Activated T-cell treated with anti-CD3 and anti-CD28 coated beads, Interleukin-2, amount 50 U/mL, for 4 hours (primary cell): ENCODE measurements at regions not wholly inside any gene's neighbourhood (a gene's known extent, or its start where the extent isn't known, plus 50 kb on each side); places are given as distances from the start of the nearest gene placed in this dataset.
"Not testable (repeated sequence)": the region's sequence is repeated elsewhere in the genome, so short reads cannot be mapped to it uniquely, and the experiment has no call there.

ENCODE experiments used
- ATAC-seq, 2 donors: fragments of 200-7000 bp; cut with Tn5 transposase; one replicate each; pipeline ENCODE4 v1.10.0; 2021
- DNase-seq: peaks from one replicate; pipeline ENCODE4 v3.0.0-alpha.2; 2020
- H3K27me3 Mint-ChIP-seq: one replicate; pipeline ENCODE4 v1.8.0; 2021; ENCODE audit warnings: low read depth, mixed read lengths
- H3K36me3 Mint-ChIP-seq: one replicate; pipeline ENCODE4 v1.8.0; 2022; ENCODE audit warnings: mixed read lengths; ENCODE audit not compliant: insufficient read depth
- H3K4me1 Mint-ChIP-seq: one replicate; pipeline ENCODE4 v1.8.0; 2021; ENCODE audit warnings: low read depth, mixed read lengths
- H3K4me3 Mint-ChIP-seq: one replicate; pipeline ENCODE4 v1.8.0; 2021; ENCODE audit warnings: mild to moderate bottlenecking, moderate library complexity, mixed read lengths
- H3K9me3 Mint-ChIP-seq: one replicate; pipeline ENCODE4 v1.8.0; 2021; ENCODE audit warnings: mixed read lengths

DNA sequence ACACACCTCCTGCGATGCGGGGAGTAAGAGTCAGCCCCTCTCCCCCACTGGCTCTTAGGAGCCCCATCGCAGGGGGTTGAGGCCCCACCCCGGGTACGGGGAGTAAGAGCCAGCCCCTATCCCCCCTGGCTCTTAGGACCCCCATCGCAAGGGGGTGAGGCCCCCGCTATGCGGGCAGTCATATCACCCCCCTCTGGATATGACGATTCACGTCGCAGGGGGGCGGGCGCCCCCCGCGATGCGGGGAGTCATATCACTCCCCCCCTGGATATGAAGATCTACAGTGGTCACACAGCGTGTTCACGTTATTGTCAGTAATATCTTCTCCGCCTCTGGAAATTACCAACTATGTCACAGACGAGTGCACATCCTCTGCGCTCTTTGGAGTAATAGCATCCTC, 61.1 kb downstream of the DEFB131A start:
- DNase-seq, H3K36me3 Mint-ChIP-seq, ATAC-seq, H3K9me3 Mint-ChIP-seq, H3K27me3 Mint-ChIP-seq, H3K4me3 Mint-ChIP-seq, H3K4me1 Mint-ChIP-seq: not testable (repeated sequence)

DNA sequence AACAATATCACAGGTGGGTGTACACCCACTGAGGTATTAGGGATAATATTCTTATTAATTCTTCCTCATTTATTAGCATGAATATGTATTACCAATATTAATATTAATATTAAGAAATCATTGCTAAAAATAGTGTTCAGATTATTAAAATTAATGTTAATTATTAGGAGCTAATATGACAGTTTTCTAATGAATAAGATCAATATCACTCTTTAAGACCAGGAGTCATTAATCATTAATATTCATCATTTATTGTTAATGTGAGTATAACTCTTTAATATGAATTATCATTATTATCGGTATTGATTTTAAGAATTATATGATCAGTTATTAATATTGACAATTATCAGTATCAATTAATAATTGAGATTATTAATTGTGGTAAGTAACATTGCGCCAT, 62.5 kb downstream of the DEFB131A start:
- DNase-seq, H3K9me3 Mint-ChIP-seq, H3K4me3 Mint-ChIP-seq, H3K4me1 Mint-ChIP-seq, ATAC-seq, H3K27me3 Mint-ChIP-seq, H3K36me3 Mint-ChIP-seq: not testable (repeated sequence)

DNA sequence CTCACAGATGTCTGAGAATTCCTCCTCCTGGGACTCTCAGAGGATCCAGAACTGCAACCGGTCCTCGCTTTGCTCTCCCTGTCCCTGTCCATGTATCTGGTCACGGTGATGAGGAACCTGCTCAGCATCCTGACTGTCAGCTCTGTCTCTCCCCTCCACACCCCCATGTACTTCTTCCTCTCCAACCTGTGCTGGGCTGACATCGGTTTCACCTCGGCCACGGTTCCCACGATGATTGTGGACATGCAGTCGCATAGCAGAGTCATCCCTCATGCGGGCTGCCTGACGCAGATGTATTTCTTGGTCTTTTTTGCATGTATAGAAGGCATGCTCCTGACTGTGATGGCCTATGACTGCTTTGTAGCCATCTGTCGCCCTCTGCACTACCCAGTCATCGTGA, 68.7 kb downstream of the DEFB131A start:
- ATAC-seq, H3K36me3 Mint-ChIP-seq, H3K27me3 Mint-ChIP-seq, H3K9me3 Mint-ChIP-seq, H3K4me3 Mint-ChIP-seq, H3K4me1 Mint-ChIP-seq, DNase-seq: not testable (repeated sequence)

DNA sequence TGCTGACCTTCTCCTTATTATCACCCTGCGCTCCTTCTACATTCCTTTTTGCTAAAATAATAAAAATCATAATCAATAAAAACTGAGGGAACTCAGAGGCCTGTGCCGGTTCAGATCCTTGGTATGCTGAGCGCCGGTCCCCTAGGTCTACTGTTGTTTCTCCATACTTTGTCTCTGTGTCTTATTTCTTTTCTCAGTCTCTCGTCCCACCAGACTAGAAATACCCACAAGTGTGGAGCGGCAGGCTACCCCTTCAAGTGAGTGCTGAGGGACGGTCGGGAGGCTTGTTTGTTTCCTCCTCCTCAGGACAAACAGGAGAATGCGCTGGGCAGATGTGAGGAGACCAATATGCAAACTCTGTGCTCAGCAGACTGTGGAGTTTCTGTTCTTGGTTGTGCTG, 75.4 kb downstream of the DEFB131A start:
- H3K4me3 Mint-ChIP-seq, H3K4me1 Mint-ChIP-seq, DNase-seq, H3K9me3 Mint-ChIP-seq, H3K36me3 Mint-ChIP-seq, H3K27me3 Mint-ChIP-seq, ATAC-seq: not testable (repeated sequence)

DNA sequence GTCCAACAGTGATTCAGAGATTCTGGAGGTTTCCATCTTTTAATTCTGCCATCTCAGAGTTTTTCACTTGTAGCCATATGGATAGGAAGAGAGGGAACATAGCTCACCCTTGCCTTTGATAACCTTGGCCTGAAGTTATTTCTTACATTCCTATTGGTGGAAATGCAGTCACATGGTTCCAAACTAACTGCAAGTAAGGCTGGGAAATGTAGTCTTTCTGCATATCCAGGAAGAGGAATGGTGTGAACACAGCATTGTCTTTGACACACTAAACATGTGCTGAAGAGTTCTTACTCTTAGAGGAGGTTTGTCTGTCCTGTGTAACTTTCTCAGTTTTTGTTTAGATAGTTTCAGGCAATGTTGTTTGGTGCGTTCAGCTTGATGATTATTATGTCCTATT, 78.7 kb downstream of the DEFB131A start:
- not testable (repeated sequence) for ATAC-seq, H3K27me3 Mint-ChIP-seq, H3K36me3 Mint-ChIP-seq, DNase-seq, H3K4me1 Mint-ChIP-seq, H3K4me3 Mint-ChIP-seq, H3K9me3 Mint-ChIP-seq

DNA sequence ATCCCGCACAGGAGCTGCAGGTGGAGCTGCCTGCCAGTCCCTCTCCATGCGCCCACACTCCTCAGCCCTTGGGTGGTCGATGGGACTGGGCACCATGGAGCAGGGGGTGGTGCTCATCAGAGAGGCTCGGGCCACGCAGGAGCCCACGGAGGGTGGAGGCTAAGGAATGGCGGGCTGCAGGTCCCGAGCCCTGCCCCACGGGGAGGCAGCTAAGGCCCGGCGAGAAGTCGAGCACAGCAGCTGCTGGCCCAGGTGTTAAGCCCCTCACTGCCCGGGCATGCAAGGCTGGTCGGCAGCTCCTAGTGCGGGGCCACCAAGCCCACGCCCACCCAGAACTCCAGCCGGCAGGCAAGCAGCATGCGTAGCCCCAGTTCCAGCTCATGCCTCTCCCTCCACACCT, 80.2 kb downstream of the DEFB131A start:
- ATAC-seq, H3K4me1 Mint-ChIP-seq, H3K9me3 Mint-ChIP-seq, DNase-seq, H3K4me3 Mint-ChIP-seq, H3K36me3 Mint-ChIP-seq, H3K27me3 Mint-ChIP-seq: not testable (repeated sequence)

DNA sequence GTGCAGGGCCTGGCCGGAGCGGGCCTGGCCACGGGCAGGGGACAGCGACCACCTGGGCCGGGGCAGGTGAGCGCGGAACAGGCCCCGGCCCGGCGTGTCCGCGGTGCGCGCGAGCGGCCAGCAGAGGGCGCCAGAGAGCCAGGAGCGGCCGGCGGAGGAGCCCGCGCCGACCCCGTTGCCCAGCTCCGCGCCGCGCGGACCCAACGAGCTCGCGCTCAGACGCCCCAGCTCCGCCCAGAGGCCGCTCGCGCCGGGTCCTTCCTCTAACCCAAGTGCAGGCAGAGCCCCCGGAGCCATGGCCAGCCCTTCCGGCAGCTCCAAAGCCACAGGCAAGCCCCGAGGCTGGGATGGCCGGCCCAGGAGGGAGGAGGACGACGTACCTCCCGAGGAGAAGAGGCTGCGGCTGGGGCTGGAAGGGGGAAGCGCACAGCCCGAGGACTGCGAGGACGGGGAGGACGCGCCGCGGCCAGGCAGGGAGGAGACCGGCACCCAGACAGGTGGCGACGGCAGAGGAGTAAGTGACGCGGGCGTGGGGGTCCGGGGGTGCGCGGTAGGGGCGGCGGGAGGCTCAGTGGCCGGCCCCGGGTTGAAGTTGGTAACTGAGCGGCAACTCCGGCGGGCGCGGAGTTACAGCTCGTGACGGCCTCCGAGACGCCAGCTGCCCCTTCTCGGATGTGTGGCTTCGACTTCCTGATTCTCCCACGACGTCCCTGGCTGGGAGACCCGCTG, 88.1 kb downstream of the DEFB131A start:
- H3K36me3 Mint-ChIP-seq, H3K4me1 Mint-ChIP-seq, H3K9me3 Mint-ChIP-seq: not testable (repeated sequence)
- ATAC-seq (peak; percentile 65 to 74), DNase-seq (peak; percentile 62)
- peaks cover 37% of the 10 kb centered on the region for H3K27me3 Mint-ChIP-seq
- H3K4me3 Mint-ChIP-seq = peak overlapping the region; percentile 70

DNA sequence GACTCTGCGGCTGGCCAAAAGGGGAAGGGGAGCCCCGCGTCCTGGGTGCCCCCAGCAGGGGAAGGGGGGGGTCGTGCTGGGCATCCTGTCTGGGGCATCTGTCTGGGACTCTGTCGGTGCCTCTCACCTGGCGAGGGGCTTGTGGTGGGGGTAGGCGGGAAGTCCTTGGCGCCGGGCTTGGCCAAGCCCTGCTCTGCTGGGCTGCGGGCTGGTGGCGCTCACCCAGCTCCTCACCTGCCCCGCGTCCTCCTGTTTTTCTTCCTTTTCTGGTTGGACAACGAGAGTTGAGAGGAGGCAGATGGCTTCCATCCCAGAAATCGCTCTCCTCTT, 88.6 kb downstream of the DEFB131A start:
- not testable (repeated sequence) for ATAC-seq, H3K4me1 Mint-ChIP-seq, H3K9me3 Mint-ChIP-seq, DNase-seq, H3K36me3 Mint-ChIP-seq
- peak overlapping the region; percentile 70 for H3K4me3 Mint-ChIP-seq
- peaks cover 43% of the 10 kb centered on the region for H3K27me3 Mint-ChIP-seq

DNA sequence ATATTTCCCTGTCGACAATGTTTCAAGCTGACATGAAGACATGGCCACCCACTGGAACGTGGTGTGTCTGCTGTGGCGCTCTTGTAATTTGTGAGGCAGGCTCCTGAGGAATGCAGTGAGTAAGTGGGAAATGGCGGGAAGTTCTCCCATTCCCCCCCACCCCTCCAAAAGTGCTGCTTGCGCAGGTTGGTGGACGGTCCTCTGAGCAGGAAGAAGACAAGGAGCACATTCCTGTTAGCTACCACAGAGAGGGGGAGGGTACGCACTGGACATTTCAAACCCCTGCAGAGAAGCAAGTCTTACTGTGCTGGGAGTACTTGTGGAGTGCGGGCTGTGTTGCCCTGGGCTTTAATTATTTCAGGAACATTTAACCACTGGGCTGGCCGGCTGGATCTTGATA, 92.9 kb downstream of the DEFB131A start:
- not testable (repeated sequence) for ATAC-seq, H3K36me3 Mint-ChIP-seq, H3K9me3 Mint-ChIP-seq, DNase-seq, H3K4me3 Mint-ChIP-seq, H3K4me1 Mint-ChIP-seq
- H3K27me3 Mint-ChIP-seq = peaks cover 25% of the 10 kb centered on the region

DNA sequence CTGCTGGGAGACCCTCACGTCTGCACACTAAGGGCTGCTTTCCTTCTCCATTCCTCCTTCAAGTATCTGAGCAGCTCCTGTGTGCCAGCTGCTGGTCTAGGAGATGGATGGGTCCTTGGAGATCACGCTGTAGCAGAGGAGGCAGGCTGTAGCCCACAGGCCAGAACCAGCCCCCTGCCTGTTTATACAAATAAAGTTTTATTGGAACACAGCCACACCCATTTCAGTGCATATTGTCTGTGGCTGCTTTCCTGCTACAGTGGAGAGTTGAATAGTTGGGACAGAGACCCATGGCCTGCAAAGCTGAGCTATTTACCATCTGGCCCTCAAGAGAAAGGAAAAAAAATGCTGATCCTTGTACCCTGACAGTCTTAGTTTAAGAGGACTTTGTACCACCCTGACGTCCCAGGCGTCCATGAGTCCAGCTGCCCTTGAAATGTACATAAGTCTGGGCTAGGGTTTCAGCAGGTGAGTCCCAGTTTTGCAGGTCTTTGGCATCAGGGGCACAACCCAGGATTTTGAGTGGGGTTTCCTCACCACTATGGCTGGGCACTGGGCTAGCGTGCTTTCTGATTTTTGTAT, 95.8 kb downstream of the DEFB131A start:
- peaks cover 10% of the 10 kb centered on the region for H3K27me3 Mint-ChIP-seq
- H3K9me3 Mint-ChIP-seq, H3K36me3 Mint-ChIP-seq, ATAC-seq, H3K4me3 Mint-ChIP-seq, H3K4me1 Mint-ChIP-seq, DNase-seq: not testable (repeated sequence)

DNA sequence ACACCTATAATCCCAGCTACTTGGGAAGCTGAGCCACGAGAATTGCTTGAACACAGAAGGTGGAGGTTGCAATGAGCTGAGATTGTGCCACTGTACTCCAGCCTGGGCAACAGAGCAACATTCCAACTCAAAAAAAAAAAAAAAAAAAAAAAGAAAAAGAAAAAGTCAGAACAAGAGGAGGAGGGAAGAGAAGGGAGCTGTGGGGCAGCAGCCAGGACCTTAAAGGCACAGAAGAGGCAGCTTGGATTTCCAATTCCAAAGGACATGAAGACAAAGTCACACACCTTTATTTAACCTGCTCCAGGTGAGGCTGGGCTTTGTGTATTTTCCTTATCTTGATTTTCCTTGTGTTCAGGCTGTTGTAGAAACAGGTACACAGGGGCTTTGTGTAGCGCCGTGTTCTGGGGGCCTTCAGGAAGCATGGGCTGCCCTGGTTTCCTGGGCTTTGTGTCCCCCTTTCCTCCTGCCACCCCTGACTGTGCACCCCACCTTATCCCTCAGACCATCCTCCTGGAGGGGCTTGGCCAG, 97.2 kb downstream of the DEFB131A start:
- not testable (repeated sequence) for H3K9me3 Mint-ChIP-seq, H3K4me3 Mint-ChIP-seq, ATAC-seq, H3K4me1 Mint-ChIP-seq, H3K36me3 Mint-ChIP-seq, DNase-seq
- H3K27me3 Mint-ChIP-seq = peaks cover 10% of the 10 kb centered on the region

DNA sequence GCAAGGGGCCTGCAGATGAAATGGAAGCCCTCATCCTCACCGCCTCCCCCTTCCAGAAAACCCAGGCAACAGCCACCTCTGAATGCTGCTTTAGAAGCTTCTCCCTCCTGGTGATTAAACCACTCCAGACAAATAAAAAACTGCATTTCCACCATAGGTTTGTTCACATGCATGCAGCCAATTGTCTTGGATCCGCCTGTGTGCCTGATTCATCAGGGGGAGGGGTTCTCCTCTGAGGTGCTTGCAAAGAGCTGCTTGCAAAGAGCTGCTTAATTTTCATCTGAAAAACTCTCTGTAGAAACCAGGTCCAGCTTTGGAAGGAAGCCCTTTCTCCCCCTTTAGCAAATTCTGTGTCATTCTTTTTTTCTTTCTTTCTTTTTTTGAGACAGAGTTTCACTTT, 100.6 kb downstream of the DEFB131A start:
- ATAC-seq, H3K36me3 Mint-ChIP-seq, DNase-seq, H3K4me3 Mint-ChIP-seq, H3K27me3 Mint-ChIP-seq, H3K4me1 Mint-ChIP-seq, H3K9me3 Mint-ChIP-seq: not testable (repeated sequence)

DNA sequence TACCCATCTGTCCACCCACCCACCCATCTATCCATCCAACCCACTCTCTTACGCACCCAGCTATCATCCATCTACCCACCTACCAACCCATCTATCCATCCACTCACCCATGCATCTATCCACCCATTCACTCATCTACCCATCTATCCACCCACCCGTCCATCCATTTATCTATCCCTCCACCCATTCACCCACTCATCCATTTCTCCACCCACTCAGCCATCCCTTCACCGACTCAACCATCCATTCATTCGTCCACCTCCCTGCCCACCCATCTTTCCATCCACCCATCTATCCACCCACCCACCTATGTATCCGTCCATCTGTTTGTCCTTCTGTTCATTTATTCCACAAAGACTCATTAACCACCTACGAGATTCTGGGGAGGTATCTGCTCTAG, 103.3 kb downstream of the DEFB131A start:
- not testable (repeated sequence) for H3K27me3 Mint-ChIP-seq, H3K4me3 Mint-ChIP-seq, H3K4me1 Mint-ChIP-seq, ATAC-seq, DNase-seq, H3K9me3 Mint-ChIP-seq, H3K36me3 Mint-ChIP-seq

DNA sequence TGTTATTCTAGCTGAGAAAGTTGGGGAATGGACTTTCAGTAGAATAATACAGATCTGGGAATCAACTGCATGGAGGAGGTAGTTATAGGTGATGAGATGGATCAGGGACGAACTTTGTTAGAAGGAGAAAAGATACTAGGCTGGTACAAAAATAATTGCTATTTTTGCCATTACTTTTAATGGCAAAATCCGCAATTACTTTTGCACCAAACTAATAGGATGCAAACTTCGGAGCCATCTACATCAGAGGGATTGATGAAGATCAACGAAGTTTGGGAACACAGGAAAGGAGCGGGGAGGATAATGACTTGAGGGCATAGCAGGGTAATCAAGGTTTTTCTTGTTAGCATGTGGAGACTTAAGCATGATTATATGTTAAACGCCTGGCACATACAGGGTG, 111.9 kb downstream of the DEFB131A start:
- H3K36me3 Mint-ChIP-seq, ATAC-seq, H3K4me3 Mint-ChIP-seq: not testable (repeated sequence)

DNA sequence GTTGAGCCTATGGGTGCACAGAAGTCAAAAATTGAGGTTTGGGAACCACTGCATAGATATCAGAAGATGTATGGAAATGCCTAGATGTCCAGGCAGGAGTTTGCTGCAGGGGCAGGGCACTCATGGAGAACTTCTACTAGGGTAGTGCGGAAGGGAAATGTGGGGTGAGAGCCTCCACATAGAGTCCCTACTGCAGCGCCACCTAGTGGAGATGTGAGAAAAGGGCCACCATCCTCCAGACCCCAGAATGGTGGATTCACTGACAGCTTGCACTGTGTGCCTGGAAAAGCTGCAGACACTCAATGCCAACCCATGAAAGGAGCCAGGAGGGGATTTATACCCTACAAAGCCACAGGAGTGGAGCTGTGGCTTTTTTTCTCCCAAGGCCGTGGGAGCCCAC, 133.7 kb downstream of the DEFB131A start:
- H3K4me3 Mint-ChIP-seq, H3K27me3 Mint-ChIP-seq, H3K36me3 Mint-ChIP-seq, DNase-seq, H3K4me1 Mint-ChIP-seq, ATAC-seq: not testable (repeated sequence)
- H3K9me3 Mint-ChIP-seq = peaks cover 29% of the 10 kb centered on the region

More for the DNA sequence above, 111.9 kb downstream of the DEFB131A start:
- not testable (repeated sequence) for H3K9me3 Mint-ChIP-seq, H3K4me1 Mint-ChIP-seq, H3K27me3 Mint-ChIP-seq, DNase-seq
